HepG2 (cell line): ENCODE measurements at regions not wholly inside any gene's neighbourhood (a gene's known extent, or its start where the extent isn't known, plus 50 kb on each side); places are given as distances from the start of the nearest gene placed in this dataset.

Experiments
- CTCF ChIP-seq: sonication (generic); formaldehyde crosslinking; IDR thresholded peaks from 2 replicates; pipeline ENCODE4 v1.5.0; 2020; ENCODE audit warnings: mild to moderate bottlenecking, missing genetic modification reagents, moderate library complexity
- FOSL1 ChIP-seq: sonication (generic); formaldehyde crosslinking; IDR thresholded peaks from 2 replicates; pipeline ENCODE4 v1.9.0; 2021; ENCODE audit warnings: missing genetic modification reagents, borderline replicate concordance
- MAX ChIP-seq: IDR thresholded peaks from 2 replicates; pipeline ENCODE4 v1.6.1; 2012; ENCODE audit warnings: inconsistent platforms
- NCOA2 ChIP-seq: sonication (generic); formaldehyde crosslinking; IDR thresholded peaks from 2 replicates; pipeline ENCODE4 v1.8.0; 2022; ENCODE audit warnings: inconsistent platforms
- POLR2AphosphoS5 ChIP-seq: IDR thresholded peaks from 2 replicates; pipeline ENCODE4 v1.6.1; 2012; ENCODE audit warnings: low read depth, low read length
- ZNF558 ChIP-seq: sonication (generic); formaldehyde crosslinking; IDR thresholded peaks from 2 replicates; pipeline ENCODE4 v1.9.0; 2022; ENCODE audit warnings: mild to moderate bottlenecking, missing genetic modification reagents, borderline replicate concordance
- ZNF773 ChIP-seq: sonication (generic); formaldehyde crosslinking; IDR thresholded peaks from 2 replicates; pipeline ENCODE4 v1.4.0; 2020; ENCODE audit warnings: missing genetic modification reagents, borderline replicate concordance

GRCh38 chr5:6013506-6013905 is 364.8 kb downstream of the MED10 start:
- TF ChIP-seq NCOA2 (no peak), MAX (no peak), CTCF (CRISPR knock-in tag) (no peak), FOSL1 (CRISPR knock-in tag) (no peak), POLR2AphosphoS5 (no peak), ZNF558 (CRISPR knock-in tag) (no peak), ZNF773 (no peak)
